Right ventricle myocardium inferior (tissue), 1 donor: ENCODE measurements at regions not wholly inside any gene's neighbourhood (a gene's known extent, or its start where the extent isn't known, plus 50 kb on each side); places are given as distances from the start of the nearest gene placed in this dataset.

Experiments used
- ATAC-seq: fragments of 200-7000 bp; cut with Tn5 transposase; one replicate; pipeline ENCODE4 v1.9.1; 2020; ENCODE audit warnings: mild to moderate bottlenecking, moderate library complexity
- DNase-seq: peaks from one replicate; pipeline ENCODE4 v3.0.0; 2021; ENCODE audit errors: missing footprints
- intact Hi-C: fragments of 100-400 bp; cut with DNase I; formaldehyde crosslinking; loops from one replicate; pipeline ENCODE4 v1.11.0; 2022
- donor health status: DM: no; HTN: yes; CAD: no; lungs with severe emphysema.

DNA sequence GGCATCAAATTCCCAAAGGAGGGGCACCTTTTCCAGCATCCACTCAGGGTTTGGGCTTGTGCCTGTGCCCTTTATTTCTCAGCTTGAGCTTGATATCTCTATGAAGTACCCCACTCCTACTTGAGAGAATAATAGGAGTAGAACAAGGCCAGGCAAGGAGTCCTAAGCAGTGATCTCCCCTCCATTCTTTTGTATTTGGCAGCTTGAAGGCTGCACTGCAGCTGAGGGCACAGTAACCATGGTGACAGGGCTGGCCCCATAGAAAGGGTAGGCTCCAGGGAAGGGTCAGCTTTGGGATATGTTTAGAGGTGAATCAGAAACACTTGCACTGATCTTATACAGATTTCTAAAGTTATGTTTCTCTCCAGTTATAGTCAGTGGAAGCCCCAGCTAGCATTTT, 145.4 kb upstream of the SLC24A5 start:
- ATAC-seq (no peak), DNase-seq (no peak)
- intact Hi-C loops = no loop called here

DNA sequence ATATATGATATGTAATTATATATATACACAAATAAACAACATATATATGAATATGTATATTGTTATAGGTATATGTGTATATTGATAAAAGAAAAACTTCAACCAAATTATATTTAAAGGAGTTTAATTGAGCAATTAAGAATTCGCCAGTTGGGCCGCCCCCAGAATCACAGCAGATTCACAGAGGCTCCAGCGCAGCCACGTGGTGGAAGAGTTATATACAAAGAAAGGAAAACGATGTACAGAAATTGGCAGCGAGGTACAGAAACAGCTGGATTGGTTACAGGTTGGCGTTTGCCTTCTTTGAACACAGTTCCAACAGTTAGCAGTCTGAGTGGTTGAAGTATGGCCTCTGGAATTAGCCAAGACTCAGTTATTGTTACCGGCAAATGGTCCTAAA, 137.3 kb upstream of the SLC24A5 start:
- DNase-seq = no peak
- intact Hi-C loops = no loop called here
- ATAC-seq = no peak

DNA sequence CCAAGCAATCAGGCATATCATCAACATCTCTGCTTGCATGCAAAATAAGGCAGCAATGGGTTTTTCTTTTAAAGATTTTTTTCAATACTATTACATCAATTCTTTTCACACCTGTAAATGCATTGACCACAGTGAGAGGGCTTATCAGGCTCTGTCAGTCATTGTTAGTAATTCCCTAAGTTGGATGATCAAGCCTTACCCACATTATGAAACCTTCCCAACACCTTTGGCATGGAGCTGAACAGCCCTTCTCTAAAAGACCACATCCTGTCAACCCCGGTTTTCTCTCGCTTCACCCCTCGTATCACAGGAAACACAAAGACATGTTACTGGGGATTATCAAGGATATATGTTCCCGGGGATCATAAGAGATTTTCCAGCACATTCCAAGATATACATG, 135.2 kb upstream of the SLC24A5 start:
- ATAC-seq (no peak), DNase-seq (no peak)
- intact Hi-C loops = no loop called here

DNA sequence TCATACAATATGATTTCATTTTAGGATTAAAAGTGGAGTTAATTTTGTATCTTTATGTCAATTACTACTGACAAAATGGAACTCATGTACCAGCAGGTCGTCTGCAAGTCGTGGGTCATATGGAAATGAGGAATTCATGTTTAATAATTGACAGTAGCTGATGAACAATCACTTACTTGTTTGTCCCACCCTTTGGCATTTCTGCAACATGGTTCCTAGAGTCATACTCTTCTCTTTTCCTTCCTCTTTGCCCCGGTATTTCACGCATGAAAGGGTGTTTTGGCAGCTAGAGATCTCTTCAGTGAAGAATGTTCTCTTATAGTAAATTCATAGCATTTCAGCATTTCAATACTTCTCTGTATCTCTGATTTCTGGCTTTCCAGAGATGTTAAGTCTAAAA, 133.3 kb upstream of the SLC24A5 start:
- ATAC-seq = no peak
- no peak for DNase-seq
- intact Hi-C loops = loop anchor here (2.0 kb wide), 2 partner anchors 277 to 487 kb away; no protein-coding TSS in a partner anchor

DNA sequence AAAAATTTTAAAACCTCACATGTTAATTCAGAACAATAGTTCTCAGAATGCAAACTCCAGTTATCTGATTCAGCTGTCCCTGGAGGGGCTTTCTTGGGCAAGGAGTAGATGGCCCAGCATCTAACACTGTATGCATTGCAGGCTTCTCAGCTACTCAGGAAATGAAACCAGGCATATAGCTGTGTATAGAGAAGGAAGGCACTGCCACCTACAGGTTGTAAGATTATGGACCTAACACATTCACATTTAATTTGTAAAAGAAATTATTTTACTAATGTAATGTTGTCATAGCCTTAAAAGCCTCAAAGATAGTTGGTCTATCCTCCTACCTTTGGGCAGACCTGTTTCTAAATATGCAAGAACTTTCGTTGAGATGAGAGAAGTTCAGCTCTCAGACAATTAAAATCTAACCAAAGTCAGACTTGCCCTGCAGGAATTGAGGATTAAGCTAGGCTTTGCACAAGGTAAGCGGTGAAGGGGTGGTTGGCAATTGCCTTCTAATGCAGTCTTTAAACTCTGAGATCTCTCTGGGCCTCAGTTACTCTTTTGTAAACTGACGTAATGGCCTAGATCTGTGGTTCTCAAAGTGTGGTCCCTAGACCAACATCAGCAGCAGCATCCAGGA, 132.8 kb upstream of the SLC24A5 start:
- ATAC-seq (peak; percentile 84), DNase-seq (no peak)
- intact Hi-C loops = loop anchor here (2.0 kb wide), 3 partner anchors 277 to 791 kb away; no protein-coding TSS in a partner anchor

DNA sequence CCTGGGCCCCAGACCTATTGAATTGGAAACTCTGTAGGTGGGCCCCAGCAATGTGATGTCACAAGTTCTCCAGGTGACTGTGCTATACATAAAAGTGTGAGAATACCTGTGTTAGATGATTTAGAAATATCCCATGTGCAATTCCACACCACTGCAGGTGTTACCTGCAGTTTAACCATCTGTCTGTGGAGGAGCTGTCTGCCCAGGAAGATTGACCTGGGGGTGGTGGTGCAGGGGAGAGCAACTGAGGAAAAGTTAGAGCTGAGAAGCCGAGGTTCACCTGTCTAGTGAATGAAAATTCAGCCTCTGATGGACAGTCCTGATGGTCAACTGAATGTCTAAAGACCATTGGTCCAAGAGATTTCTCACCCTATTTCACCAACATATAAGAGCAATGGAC, 132.2 kb upstream of the SLC24A5 start:
- intact Hi-C loops = loop anchor here (2.0 kb wide), 1 partner anchor 792 kb away; no protein-coding TSS in a partner anchor
- DNase-seq = no peak
- ATAC-seq = no peak

DNA sequence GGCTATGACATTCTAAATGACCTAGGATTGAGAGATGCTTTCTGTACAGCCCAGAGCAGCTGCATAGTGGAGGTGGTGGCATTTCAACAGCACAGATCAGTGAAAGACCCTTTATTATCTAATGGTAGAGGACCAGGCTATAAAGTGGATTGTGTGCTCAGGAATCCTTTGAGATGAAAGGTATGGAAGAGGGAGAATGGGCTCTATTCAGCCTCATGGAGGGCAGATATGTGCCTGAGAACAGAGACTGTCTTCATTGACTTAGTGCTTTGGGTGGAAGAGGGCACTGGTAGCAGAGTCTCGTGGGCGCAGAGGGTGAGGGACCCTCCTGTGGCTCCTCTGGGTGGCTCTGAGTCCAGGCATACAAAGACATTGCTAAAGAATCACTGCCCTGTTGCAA, 130.0 kb upstream of the SLC24A5 start:
- DNase-seq = no peak
- intact Hi-C loops = loop anchor here (5.0 kb wide), 1 partner anchor 519 kb away; no protein-coding TSS in a partner anchor
- ATAC-seq = no peak

DNA sequence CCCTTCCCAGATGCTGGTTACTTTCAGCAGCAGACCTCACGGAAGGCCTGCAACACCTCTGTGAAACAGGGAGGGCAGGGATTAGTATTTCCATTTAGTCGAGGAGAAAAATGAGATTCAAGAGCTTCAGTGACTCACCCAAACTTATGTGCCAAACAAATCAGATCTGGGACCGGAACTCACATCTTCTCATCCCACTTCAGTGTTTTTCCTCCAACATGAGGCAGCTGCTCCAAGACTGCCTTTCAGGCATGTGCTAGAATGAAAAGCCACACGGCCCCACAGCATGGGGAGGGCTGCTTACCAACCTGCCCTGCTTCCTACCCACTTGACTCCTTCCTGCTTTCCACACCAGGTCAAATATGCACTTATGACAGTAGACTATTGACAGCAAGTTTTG, 129.4 kb upstream of the SLC24A5 start:
- DNase-seq = no peak
- no peak for ATAC-seq
- intact Hi-C loops = loop anchor here (5.0 kb wide), 1 partner anchor 519 kb away; no protein-coding TSS in a partner anchor

DNA sequence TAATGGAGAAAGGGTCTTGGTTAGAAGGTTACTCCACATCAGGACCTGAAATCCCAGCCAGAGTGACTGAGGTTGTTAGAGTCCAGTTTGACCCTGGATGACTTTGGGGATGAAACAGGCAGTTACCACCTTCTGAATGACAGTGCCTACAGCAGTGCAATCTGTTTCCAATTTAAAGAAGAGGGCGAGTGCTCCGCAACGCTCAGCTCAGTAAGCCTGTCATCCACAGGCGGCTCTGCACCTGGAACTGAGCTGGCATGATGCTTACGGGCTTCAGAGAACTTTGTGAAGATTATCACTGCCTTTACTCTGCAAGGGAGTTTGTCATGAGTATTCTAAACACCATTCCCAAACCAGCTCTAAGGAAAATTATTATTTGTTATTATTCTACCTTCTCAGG, 127.7 kb upstream of the SLC24A5 start:
- DNase-seq (no peak), ATAC-seq (no peak)
- intact Hi-C loops = loop anchor here (5.0 kb wide), 1 partner anchor 521 kb away; no protein-coding TSS in a partner anchor

DNA sequence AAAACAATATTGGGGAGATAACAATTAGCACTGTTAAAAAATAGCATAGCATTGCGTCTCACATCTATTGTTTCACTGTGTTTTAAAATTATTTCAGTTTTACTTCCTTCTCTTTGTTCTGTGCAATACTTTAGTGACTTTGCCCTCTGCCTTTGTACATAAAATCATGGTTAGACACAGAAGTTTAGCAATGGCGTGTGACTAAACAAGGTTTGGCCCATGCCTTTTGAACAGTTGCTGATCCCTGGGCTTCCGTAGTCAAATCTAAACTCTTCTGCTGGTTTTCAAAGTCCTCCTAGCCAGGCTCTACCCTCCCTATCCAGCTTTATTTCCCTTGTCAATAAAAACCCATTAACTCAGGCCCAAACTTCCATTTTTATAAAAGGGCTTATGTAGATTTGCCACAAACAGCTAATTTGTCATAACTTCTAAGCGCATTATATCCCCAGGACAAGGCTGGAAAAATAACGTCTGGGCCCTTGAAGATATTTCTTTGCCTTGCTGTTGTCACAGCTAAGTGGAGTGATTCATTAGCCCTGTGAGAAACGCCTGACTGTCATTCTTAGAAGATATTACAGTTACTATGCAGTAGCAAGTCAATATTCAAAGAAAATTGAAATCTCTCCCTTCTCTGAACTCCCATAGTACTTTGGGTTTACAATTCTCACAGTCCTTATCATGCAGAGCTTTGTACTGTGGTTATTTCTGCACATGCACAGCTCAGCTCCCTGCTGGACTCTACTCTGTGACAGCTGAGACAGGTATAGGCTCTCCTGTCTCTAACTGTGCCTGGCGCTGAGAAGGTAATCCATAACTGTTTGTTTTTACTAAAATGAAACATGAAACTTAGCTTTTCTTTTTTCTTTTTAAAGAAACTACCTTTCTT, 123.4 kb upstream of the SLC24A5 start:
- DNase-seq (no peak), ATAC-seq (no peak)
- intact Hi-C loops = no loop called here

DNA sequence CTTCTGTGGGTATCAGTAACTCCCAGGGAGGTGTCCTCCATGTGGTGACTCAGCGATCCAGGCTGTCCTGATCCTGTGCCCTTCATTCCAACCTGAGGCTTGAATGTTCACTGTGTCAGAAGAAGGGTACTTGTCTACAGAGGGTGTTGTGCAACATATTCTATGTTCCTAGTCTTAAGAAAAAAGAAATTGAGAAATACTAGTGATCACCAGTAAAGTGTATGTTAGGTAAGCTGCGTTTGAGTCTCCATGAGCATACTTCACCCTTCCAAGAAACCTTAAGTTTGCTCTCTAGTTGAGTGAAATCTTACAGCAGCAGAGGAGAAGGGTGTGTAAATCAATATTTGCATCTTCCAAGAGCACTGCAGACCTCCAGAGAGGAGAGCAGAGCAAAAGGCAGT, 122.2 kb upstream of the SLC24A5 start:
- no peak for ATAC-seq
- intact Hi-C loops = no loop called here
- DNase-seq = no peak

DNA sequence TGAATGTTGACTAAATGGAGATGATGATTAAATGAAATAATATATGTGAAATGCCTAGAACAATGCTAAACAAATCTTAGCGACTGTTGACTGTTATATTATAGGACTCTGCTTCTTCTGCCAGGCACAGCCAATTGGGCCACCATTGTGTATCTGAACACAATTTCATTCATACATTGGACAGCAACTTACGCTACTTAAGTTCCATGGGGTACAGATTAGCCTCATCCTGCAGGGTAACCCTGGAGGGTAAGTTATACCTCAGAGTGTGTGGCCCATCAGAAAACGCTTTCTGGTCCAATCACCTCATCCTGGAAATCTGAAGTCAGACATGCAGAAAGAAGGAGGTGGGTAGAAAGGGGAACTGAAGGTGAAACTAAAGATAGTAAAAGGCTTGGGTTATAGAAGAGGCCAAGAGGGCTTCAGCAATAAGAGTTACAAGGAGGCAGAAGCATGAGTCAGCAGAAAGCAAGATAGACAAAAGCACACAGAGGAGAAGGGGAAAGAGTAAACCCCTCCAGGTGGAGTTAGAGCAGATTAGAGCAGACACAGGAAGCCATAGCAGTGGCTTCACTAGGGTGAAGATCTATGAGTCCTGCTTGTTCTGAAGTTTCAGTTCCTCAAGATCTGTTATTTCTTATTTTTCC, 119.3 kb upstream of the SLC24A5 start:
- ATAC-seq (no peak), DNase-seq (no peak)
- intact Hi-C loops = no loop called here

DNA sequence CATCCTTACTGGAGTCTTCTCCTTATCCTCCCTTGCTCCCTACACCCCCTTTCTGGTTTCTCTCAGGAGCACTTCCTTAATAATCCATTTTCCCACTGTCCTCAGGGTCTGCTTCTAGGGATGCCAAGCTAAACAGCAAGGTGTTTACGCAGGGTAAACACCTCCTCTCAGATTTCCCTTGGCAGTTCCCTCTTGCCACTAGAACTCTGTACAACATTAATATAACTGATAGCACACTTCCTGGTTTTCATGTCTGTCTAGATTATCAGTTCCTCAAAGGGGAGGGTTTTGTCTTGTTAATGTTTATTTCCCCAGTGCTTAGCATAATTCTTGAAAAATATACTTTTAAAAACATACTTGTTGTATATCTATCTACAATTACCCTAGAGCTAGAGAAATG, 118.0 kb upstream of the SLC24A5 start:
- ATAC-seq = no peak
- no peak for DNase-seq
- intact Hi-C loops = no loop called here

DNA sequence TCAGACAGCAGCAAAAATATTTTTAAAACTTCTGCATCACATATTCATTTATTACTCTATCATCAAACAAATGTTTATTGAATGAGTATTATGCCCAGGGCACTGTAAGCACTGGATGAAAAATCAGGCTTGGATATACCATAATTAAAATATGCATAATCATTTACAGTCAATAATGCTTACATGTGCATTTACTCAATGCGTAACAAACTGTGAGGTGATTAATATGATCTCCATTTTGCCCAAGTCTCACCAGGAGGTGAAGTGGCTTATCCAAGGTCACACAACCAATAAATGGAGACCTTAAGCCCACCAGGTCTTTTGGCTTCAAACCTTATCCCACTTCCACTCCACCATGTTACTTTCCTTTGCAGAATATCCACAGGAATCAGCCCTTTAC, 117.3 kb upstream of the SLC24A5 start:
- intact Hi-C loops = no loop called here

DNA sequence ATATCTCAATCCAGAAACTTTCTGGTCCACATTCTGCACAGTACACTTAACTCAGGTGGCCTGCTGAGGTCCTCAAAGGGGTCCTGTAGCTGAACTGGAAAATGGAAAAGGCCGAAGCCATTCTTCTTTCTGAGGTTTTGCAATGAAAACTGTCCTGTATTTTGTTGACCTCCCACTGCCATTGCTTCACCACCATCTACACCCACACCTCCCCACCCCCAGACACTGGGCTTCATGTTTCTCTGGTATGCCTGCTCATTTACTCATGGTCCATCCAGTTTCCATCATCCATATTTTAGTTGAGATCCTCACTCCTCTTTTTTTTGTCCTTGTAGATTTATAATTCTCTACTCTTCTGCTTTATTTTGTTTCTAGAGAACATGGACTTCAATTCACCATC, 115.7 kb upstream of the SLC24A5 start:
- ATAC-seq (no peak), DNase-seq (no peak)
- intact Hi-C loops = no loop called here

More for the DNA sequence above, 117.3 kb upstream of the SLC24A5 start:
- ATAC-seq = no peak
- no peak for DNase-seq

DNA sequence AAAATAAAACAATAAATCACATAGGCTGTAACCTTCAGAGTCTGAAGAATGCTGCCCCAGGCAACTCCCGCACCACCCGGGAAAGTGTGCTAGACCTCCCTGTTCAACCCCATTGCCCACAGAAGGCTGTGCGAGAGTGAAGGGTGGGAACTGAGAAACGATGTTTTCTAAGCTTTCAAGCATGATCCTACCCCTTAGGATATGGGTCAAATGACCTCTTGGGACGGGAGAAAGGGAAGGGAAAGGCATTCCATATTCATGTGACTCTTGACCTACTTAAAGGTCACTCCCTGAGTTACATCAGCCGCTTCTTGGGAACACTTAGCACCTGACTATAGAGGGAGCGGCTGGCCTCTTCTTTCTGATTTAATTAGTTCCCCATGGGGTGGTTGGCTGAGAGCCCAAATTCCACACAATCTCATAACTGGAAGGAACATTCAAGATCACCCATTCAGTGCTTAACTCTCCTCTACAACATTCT, 114.7 kb upstream of the SLC24A5 start:
- intact Hi-C loops = no loop called here
- no peak for DNase-seq
- no peak for ATAC-seq

DNA sequence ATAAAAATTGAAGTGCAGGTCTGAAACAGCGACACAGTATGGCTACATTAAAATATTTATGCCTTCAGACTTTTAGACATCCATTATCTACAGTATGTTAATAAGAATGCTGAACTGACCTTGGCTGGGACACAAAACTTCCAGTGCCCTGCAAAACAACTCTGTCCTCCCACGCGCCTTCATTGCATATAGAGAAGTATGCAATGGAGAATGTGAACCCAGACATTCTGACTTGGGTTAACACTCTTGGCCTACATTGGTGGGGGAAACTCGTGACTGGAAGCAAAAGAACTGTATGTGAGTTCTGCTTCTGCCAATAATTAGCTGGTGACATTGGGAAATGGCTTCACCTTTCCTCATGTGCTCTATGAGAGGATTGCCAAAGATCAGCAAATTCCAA, 110.5 kb upstream of the SLC24A5 start:
- intact Hi-C loops = no loop called here
- ATAC-seq (no peak), DNase-seq (no peak)

DNA sequence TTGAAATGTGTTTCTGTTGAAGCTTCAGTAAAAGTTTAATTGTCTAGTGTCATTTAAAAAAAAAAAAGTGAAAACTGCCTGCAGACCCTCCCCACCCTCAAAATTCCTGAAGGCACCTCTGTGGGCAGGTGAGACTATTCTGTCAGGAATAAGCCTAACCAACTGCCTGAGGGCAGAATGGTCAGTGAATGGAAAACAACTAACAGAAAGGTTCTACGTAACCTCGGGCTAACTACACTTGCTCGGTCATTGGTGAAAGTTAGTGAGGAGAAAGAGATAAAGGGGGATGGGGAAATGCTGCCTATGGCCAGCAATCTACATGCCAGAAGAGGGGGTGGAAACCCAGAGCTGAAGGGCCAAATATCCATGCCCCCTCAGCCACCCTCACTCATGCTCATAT, 108.6 kb upstream of the SLC24A5 start:
- intact Hi-C loops = no loop called here
- DNase-seq = no peak
- no peak for ATAC-seq

DNA sequence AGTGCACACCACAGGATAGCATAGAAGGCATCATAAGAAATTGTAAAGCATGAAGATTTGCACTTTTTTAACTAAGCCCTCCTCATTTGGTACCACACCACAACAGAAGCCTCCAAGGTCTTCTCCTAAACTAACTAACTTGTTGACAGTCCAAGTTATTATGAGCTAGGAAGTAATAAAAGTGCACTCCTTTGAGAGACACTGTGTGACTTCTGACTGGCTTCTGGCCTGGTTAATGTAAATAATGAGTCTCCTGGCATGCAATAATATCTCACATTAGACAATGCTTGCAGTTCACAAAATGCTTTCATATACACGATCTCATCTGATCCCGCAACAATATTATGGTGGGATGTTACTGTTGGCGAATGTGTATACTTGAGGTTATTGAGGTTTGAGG, 103.9 kb upstream of the SLC24A5 start:
- intact Hi-C loops = no loop called here
- no peak for ATAC-seq
- DNase-seq = no peak

DNA sequence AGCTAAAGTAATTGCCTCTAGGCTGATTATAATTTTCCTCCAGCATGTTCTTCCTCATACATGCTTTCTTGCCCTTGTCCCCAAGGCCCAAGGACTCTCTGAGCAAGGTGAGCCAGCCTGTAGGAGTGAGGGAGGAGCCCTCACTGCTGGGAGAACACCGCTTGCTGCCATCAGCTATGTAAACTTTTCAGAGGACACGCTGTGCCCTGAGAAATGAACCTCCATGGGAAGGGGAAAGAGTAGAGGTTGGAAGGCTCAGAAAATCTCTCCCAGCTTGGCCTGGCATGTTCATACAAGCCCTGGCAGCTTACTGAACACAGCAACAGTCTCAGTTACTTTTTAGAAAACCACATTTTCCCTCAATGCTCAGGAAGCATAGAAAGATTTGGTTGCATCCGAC, 103.0 kb upstream of the SLC24A5 start:
- DNase-seq = no peak
- intact Hi-C loops = no loop called here
- no peak for ATAC-seq
